ENCODE measurements at regions not wholly inside any gene's neighbourhood (a gene's known extent, or its start where the extent isn't known, plus 50 kb on each side); places are given as distances from the start of the nearest gene placed in this dataset.

DNA sequence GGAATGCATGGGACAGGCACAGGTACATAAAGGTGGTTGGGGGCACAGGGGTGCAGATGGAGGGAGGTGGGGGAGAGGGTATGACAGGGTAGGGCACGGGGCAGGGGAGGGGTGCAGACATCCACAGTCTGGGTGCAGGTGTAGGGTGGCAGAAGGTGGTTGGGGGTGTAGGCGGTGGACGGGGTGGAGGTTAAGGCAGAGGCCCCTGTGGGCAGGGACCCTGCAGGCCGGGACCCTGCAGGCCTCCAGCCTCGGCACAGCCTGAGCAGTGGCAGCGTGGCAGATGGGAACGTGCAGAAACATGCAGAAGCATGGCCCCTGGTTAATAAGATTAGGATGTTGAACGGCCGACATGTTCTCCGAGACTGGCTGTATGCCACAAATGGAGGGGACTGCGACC is 115.2 kb downstream of the RBFOX3 start:
- H3K36me3 ChIP-seq (ENCODE audit: control insufficient read depth, insufficient read depth, low read length) = no peaks in the 10 kb centered on the region
- peaks cover 7% of the 10 kb centered on the region for H3K4me1 ChIP-seq (ENCODE audit: control insufficient read depth, insufficient read depth, low read length)
- no peak overlapping the region for H3K4me3 ChIP-seq (ENCODE audit: low read depth in 2 of 2, low read length in 2 of 2)
- POLR2A ChIA-PET = no interaction called here
- in situ Hi-C loops (cut with HindIII; ENCODE audit: low pct_unique_long_range_greater_than_20kb, low sequenced_read_pairs) (no loop called here), intact Hi-C loops (cut with micrococcal nuclease; ENCODE audit: unreplicated experiment) (no loop called here)
- CTCF ChIA-PET = no interaction called here
- BruUV-seq (replicated peaks) = no TSS peak
- no peaks in the 10 kb centered on the region for H3K27me3 ChIP-seq (ENCODE audit: control insufficient read depth, insufficient read depth, low read length)
- no peak for TF ChIP-seq SIN3A (IDR thresholded peaks at IDR 0.05; ENCODE audit: borderline replicate concordance, insufficient read depth, low read depth, low read length)
- TF ChIP-seq POLR2AphosphoS5 (IDR thresholded peaks at IDR 0.05; ENCODE audit: low read depth, low read length) = no peak
- no peak for TF ChIP-seq REST (IDR thresholded peaks at IDR 0.05; ENCODE audit: insufficient read depth in 1 of 2, low read depth in 2 of 2, low read length in 1 of 2)
- no peak overlapping the region for H3K27ac ChIP-seq (ENCODE audit: low read length)
- DNase-seq (ENCODE audit: low read depth, low spot score) (no peak), ATAC-seq (no peak; the same call in 1 of the 2 replicates)
- H3K9me3 ChIP-seq (ENCODE audit: control insufficient read depth, insufficient read depth, low read depth, low read length) = no peaks in the 10 kb centered on the region

DNA sequence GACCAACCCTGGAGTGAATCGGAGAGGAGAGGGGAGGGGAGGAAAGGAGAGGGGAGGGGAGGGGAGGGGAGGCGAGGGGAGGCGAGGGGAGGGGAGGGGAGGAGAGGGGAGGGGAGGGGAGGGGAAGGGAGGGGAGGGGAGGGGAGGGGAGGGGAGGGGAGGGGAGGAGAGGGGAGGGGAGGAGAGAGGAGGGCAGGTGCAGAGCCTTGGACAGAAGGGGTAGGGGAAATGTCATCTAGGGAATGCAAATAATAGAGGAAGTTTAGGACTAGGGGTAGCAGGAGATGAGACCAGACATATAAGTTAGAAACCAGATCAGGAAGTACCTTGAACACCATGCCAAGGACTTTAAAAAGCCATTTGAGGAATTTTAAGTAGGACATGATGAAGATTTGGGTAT is 119.8 kb downstream of the RBFOX3 start:
- no peak for ATAC-seq
- TF ChIP-seq REST (IDR thresholded peaks at IDR 0.05; ENCODE audit: insufficient read depth in 1 of 2, low read depth in 2 of 2, low read length in 1 of 2) = no peak
- Histone ChIP-seq H3K27ac (ENCODE audit: low read length) (no peak overlapping the region), H3K4me1 (ENCODE audit: control insufficient read depth, insufficient read depth, low read length) (peaks cover 2% of the 10 kb centered on the region), H3K36me3 (ENCODE audit: control insufficient read depth, insufficient read depth, low read length) (no peaks in the 10 kb centered on the region), H3K9me3 (ENCODE audit: control insufficient read depth, insufficient read depth, low read depth, low read length) (no peaks in the 10 kb centered on the region), H3K27me3 (ENCODE audit: control insufficient read depth, insufficient read depth, low read length) (no peaks in the 10 kb centered on the region), H3K4me3 (ENCODE audit: low read depth in 2 of 2, low read length in 2 of 2) (no peak overlapping the region)
- CTCF ChIA-PET = no interaction called here
- in situ Hi-C loops (cut with HindIII; ENCODE audit: low pct_unique_long_range_greater_than_20kb, low sequenced_read_pairs) = no loop called here
- BruUV-seq (replicated peaks) = no TSS peak
- intact Hi-C loops (cut with micrococcal nuclease; ENCODE audit: unreplicated experiment) = no loop called here
- no peak for DNase-seq (ENCODE audit: low read depth, low spot score)
- POLR2A ChIA-PET = no interaction called here

GRCh38 chr17:79490530-79490929 is 120.3 kb downstream of the RBFOX3 start:
- intact Hi-C loops (cut with micrococcal nuclease; ENCODE audit: unreplicated experiment) (no loop called here), in situ Hi-C loops (cut with HindIII; ENCODE audit: low pct_unique_long_range_greater_than_20kb, low sequenced_read_pairs) (no loop called here)
- Histone ChIP-seq H3K27ac (ENCODE audit: low read length) (no peak overlapping the region), H3K27me3 (ENCODE audit: control insufficient read depth, insufficient read depth, low read length) (no peaks in the 10 kb centered on the region), H3K4me3 (ENCODE audit: low read depth in 2 of 2, low read length in 2 of 2) (no peak overlapping the region), H3K9me3 (ENCODE audit: control insufficient read depth, insufficient read depth, low read depth, low read length) (no peaks in the 10 kb centered on the region), H3K36me3 (ENCODE audit: control insufficient read depth, insufficient read depth, low read length) (no peaks in the 10 kb centered on the region), H3K4me1 (ENCODE audit: control insufficient read depth, insufficient read depth, low read length) (no peaks in the 10 kb centered on the region)
- TF ChIP-seq TCF7L2 (IDR thresholded peaks at IDR 0.05; ENCODE audit: low read depth, low read length) (no peak), CTCF (IDR thresholded peaks at IDR 0.05) (no peak), REST (IDR thresholded peaks at IDR 0.05; ENCODE audit: insufficient read depth in 1 of 2, low read depth in 2 of 2, low read length in 1 of 2) (no peak), SIN3A (IDR thresholded peaks at IDR 0.05; ENCODE audit: borderline replicate concordance, insufficient read depth, low read depth, low read length) (no peak), POLR2AphosphoS5 (IDR thresholded peaks at IDR 0.05; ENCODE audit: low read depth, low read length) (no peak)
- ATAC-seq (no peak), DNase-seq (ENCODE audit: low read depth, low spot score) (no peak)
- ChIA-PET POLR2A (no interaction called here), CTCF (no interaction called here)
- BruUV-seq (replicated peaks) = no TSS peak
